Naive B cell (primary cell): ENCODE measurements at regions not wholly inside any gene's neighbourhood (a gene's known extent, or its start where the extent isn't known, plus 50 kb on each side); places are given as distances from the start of the nearest gene placed in this dataset.

Experiments
- ATAC-seq, 2 donors: fragments of 150-1000 bp; cut with Tn5 transposase; 2 replicates each; pipeline ENCODE4 v1.10.0; 2021; ENCODE audit warnings: low read depth in 2 of 2, mild to moderate bottlenecking in 2 of 2, moderate library complexity in 2 of 2
- DNase-seq: peaks from one replicate; pipeline ENCODE4 v3.0.0; 2022
- H3K27ac Mint-ChIP-seq, 6 donors: one replicate each; pipeline ENCODE4 v1.8.0; 2020 to 2022; ENCODE audit warnings: mild to moderate bottlenecking in 6 of 6, mixed read lengths in 6 of 6, moderate library complexity in 5 of 6, inconsistent platforms in 2 of 6
- H3K27me3 Mint-ChIP-seq, 3 donors: one replicate each; pipeline ENCODE4 v1.8.0; 2021 to 2022; ENCODE audit warnings: mixed read lengths in 3 of 3, mild to moderate bottlenecking in 1 of 3
- H3K36me3 Mint-ChIP-seq, 2 donors: one replicate each; pipeline ENCODE4 v1.8.0; 2020 to 2022; ENCODE audit warnings: mixed read lengths in 2 of 2, inconsistent platforms in 1 of 2, mild to moderate bottlenecking in 1 of 2
- H3K4me1 Mint-ChIP-seq, 3 donors: one replicate each; pipeline ENCODE4 v1.8.0; 2020 to 2022; ENCODE audit warnings: mixed read lengths in 3 of 3, inconsistent platforms in 1 of 3, mild to moderate bottlenecking in 1 of 3, moderate library complexity in 1 of 3
- H3K4me3 Mint-ChIP-seq, 8 donors: one replicate each; pipeline ENCODE4 v1.8.0; 2020 to 2022; ENCODE audit warnings: mild to moderate bottlenecking in 8 of 8, mixed read lengths in 8 of 8, moderate library complexity in 8 of 8, inconsistent platforms in 2 of 8
- H3K9me3 Mint-ChIP-seq, 7 donors: one replicate each; pipeline ENCODE4 v1.8.0; 2020 to 2022; ENCODE audit warnings: mixed read lengths in 7 of 7, mild to moderate bottlenecking in 5 of 7, inconsistent platforms in 2 of 7, moderate library complexity in 1 of 7

DNA sequence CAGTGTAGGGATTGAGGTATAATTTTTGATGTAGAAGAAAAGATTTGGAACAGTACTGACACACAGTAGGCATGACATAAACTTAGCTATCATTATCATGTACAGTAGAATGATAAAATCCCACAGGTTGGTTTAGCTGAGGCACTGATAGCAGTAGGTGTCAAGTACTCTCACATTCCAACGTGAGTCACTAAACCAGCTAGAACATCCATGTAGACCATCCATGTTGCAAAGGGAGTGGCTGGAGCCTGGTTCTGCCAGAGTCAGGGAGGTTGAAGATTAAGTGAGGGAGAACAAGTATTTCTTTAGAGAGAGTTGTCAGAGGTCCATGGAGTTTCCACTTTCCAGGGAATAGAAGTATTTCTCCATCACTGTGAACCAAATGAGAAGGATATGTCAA is 157.2 kb upstream of the TMEM108 start:
- Mint-ChIP-seq H3K4me3 (no peak overlapping the region), H3K27ac (no peak overlapping the region), H3K9me3 (peaks cover 0 to 7% (median 0%) of the 10 kb centered on the region in 7 donors), H3K4me1 (peaks cover 0 to 7% (median 5%) of the 10 kb centered on the region in 3 donors), H3K27me3 (peaks cover 6 to 12% (median 12%) of the 10 kb centered on the region in 3 donors), H3K36me3 (no peaks in the 10 kb centered on the region)
- ATAC-seq, result no peak
- no peak for DNase-seq

DNA sequence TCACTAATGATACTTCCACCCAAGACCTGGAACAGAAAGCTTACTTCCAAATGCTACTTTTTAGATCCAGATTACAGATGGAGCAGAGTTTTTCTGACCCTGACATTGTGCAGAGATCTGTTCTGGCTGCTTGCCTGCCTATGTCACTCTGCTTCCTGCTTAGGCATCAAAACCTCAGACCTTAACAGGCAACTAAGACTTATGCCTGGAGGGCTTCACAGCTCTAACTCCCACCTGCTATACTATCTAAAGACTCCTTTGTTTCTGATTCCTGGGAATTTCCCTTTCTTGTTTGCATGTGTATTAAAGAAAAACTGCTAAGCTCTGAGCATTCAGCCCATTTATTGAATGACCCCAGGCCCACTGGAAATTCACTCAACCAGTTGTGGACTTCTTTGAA is 157.4 kb upstream of the NPHP3 start:
- Mint-ChIP-seq H3K9me3 (peaks cover 0 to 7% (median 0%) of the 10 kb centered on the region in 7 donors), H3K27ac (no peak overlapping the region), H3K4me3 (no peak overlapping the region), H3K36me3 (no peaks in the 10 kb centered on the region), H3K27me3 (peaks cover 6 to 12% (median 12%) of the 10 kb centered on the region in 3 donors), H3K4me1 (peaks cover 0 to 7% (median 5%) of the 10 kb centered on the region in 3 donors)
- DNase-seq, result no peak
- no peak for ATAC-seq

DNA sequence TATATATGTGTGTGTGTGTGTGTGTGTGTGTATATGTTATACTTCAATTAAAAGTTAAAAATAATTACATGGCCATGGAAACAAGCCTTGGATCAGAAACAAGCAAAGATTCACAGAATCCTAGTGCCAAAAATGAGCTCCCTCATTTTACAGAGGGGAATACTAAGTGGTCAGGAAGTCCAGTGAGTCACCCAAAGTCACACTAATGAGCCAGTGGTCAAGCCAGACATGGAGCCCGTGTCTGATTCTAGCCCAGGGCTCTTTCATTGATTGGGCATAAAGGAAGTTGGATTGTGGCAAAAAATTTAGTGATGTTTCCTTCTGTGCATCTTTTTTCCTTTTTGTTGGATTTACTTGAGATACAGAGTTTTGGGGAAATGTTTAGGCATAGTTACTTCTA is 152.5 kb upstream of the NPHP3 start:
- Mint-ChIP-seq H3K4me3 (no peak overlapping the region), H3K27ac (no peak overlapping the region)
- no peak for DNase-seq

DNA sequence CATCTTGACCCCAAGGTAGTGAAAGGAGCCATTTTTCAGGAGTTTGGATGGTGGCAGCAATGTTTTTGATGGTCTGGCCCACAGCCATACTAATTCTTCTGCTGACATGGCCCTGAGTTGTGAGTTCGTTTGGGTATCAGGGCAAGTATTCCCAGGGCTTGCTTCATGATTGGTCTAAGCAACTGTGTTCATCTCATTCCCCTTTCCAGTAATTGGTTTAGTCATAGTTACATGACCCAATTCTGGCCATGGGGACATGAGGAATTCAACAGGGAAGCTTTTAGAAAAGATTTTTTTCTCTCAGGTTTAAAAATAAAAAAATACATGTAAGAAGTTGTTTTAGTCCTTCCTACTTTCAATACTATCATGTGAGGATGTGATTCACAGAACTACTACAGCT is 150.5 kb upstream of the NPHP3 start:
- Mint-ChIP-seq H3K9me3 (no peaks in the 10 kb centered on the region), H3K4me3 (no peak overlapping the region), H3K36me3 (no peaks in the 10 kb centered on the region), H3K27ac (no peak overlapping the region), H3K27me3 (peaks cover 0 to 15% (median 4%) of the 10 kb centered on the region in 3 donors), H3K4me1 (no peaks in the 10 kb centered on the region)
- no peak for ATAC-seq
- DNase-seq, result no peak

More for the DNA sequence above, 152.5 kb upstream of the NPHP3 start:
- no peak for ATAC-seq
- peaks cover 0 to 2% (median 0%) of the 10 kb centered on the region in 7 donors for H3K9me3 Mint-ChIP-seq
- H3K36me3 Mint-ChIP-seq, result no peaks in the 10 kb centered on the region
- peaks cover 0 to 13% (median 4%) of the 10 kb centered on the region in 3 donors for H3K27me3 Mint-ChIP-seq
- no peaks in the 10 kb centered on the region for H3K4me1 Mint-ChIP-seq

DNA sequence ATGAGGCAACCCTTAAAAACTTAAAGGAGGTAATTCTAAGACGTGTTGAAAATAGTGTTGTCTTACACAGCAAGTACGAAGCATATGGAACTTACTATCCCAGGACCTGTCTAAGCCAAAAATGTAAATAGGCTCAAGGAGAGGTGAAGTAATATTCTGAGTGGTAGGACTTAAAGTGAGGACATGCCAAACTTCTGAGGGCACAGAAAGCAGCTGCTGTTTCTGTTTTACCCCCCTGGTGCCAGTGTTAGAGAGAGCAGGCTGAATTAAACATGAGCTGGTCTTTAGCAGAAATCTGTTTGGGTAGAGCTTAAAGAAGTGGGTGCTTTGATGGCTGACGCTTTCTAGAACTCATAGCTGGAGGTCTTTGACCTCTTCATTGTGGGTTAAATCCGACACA is 149.7 kb upstream of the NPHP3 start:
- Mint-ChIP-seq H3K4me3 (no peak overlapping the region), H3K4me1 (no peaks in the 10 kb centered on the region), H3K27ac (no peak overlapping the region), H3K36me3 (no peaks in the 10 kb centered on the region), H3K9me3 (no peaks in the 10 kb centered on the region), H3K27me3 (peaks cover 0 to 15% (median 4%) of the 10 kb centered on the region in 3 donors)
- ATAC-seq, result no peak
- no peak for DNase-seq

DNA sequence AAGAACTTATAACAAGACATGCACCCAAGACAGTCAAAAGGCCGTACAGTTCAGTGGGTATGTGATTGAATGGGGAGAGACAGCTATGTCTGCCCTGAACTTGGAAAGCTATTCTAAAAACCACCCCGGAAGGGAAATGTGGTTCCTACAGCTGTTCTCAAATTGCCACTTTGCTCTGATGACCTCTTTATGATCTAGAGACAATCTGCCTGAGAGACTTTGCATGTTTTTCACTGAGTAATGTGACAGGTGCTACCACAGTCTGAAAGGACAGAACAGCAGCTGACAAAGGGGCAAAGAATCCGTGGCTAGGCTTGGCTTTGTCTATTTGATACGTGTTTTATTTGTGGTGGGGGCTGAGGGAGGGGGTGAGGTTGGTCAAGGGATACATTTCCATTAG is 148.3 kb upstream of the NPHP3 start:
- DNase-seq (no peak), ATAC-seq (no peak)
- Mint-ChIP-seq H3K27ac (no peak overlapping the region), H3K27me3 (peaks cover under 1 to 15% (median 4%) of the 10 kb centered on the region in 3 donors), H3K4me1 (no peaks in the 10 kb centered on the region), H3K36me3 (no peaks in the 10 kb centered on the region), H3K4me3 (no peak overlapping the region), H3K9me3 (no peaks in the 10 kb centered on the region)

DNA sequence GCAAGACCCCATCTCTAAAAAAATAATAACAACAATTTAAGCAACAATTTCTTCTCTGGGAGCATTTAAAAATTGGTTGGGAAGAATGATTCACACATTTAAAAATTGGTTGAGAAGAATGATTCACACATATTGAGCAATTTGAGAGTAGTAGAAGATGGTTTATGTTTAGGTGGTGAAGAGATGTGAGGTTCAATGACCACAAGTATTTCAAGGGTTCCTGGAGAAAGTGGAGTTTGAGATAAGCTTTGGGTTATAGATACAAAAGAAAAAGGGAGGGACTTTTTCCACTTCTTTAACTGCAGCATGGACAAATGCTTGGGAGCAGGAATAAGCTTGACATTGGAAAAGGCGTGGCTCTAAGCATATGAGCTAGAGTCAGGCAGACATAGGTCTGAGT is 145.7 kb upstream of the NPHP3 start:
- Mint-ChIP-seq H3K36me3 (no peaks in the 10 kb centered on the region), H3K27me3 (peaks cover 0 to 8% (median 3%) of the 10 kb centered on the region in 3 donors), H3K4me1 (no peaks in the 10 kb centered on the region), H3K27ac (no peak overlapping the region), H3K4me3 (no peak overlapping the region), H3K9me3 (peaks cover 0 to 7% (median 0%) of the 10 kb centered on the region in 7 donors)
- ATAC-seq (no peak), DNase-seq (no peak)

DNA sequence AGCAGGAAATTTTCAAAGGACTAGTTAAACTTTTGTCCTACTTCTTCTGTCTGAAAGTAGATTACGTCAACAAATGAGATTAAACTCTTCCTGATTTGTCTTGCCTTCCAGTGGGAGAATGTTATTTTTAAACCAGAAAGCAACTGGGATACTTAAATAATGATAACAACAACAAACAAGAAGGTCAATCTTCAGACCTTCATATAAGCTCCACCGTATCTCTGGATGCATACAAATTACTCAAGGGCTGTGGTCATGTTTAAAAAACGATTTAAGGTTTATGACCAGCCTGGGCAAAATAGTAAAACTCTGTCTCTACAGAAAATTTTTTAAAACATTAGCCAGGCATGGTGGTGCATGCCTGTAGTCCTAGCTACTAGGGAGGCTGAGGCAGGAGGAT is 145.3 kb upstream of the NPHP3 start:
- no peaks in the 10 kb centered on the region for H3K4me1 Mint-ChIP-seq
- DNase-seq (no peak), ATAC-seq (no peak)
- peaks cover 0 to 8% (median 3%) of the 10 kb centered on the region in 3 donors for H3K27me3 Mint-ChIP-seq
- H3K9me3 Mint-ChIP-seq, result peaks cover 0 to 7% (median 0%) of the 10 kb centered on the region in 7 donors
- no peaks in the 10 kb centered on the region for H3K36me3 Mint-ChIP-seq
- no peak overlapping the region for H3K27ac Mint-ChIP-seq
- H3K4me3 Mint-ChIP-seq, result no peak overlapping the region

DNA sequence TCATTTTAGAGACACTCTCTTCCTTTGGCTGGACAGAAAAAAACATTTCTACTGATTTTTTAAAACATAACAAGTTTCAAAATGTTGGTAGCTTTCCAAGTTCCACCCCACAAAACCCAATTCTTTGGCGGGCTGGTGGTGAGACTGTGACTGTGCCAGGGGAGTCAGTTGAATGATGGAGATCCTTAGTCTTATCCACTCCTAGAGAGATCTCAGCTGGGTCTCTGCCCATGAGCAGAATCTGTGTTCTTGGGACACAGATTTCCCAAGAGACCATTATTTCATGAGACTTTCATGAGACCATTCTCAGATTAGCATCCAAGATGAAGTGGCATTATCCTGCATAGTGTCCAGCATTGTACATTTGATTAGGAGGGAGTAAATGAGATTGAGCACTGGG is 135.1 kb upstream of the NPHP3 start:
- Mint-ChIP-seq H3K36me3 (no peaks in the 10 kb centered on the region), H3K27ac (no peak overlapping the region), H3K4me3 (no peak overlapping the region), H3K27me3 (no peaks in the 10 kb centered on the region), H3K9me3 (peaks cover 0 to 4% (median 0%) of the 10 kb centered on the region in 7 donors), H3K4me1 (no peaks in the 10 kb centered on the region)
- DNase-seq, result no peak
- ATAC-seq, result no peak

DNA sequence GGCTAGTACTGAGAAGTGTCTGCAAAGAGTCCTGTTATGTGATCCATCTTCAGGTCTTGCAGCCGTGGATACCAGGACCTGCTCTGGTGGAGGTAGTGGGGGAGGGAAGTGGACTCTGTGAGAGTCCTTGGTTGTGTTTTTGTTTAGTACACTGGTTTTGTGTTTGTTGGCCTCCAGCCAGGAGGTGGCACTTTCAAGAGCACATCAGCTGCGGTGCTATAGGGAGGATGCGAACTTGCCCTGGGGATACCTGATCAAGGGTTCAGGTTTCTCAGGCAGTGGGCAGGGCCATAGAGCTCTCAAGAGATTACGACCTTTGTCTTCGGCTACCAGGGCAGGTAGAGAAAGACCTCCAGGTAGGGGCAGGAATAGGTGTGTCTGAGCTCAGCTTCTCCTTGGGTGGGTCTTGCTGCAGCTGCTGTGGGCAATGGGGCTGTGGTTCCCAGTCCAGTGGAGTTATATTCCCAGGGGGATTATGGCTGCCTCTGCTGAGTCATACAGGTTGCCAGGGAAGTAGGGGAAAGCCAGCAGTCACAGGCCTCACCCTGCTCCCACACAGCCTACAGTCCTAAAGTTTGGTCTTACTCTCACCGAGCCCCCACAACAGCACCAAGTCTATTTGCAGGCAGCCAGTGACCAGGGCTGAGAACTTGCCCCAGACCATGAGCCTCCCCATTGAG is 132.8 kb upstream of the NPHP3 start:
- no peaks in the 10 kb centered on the region for H3K36me3 Mint-ChIP-seq
- DNase-seq, result no peak
- no peak overlapping the region for H3K4me3 Mint-ChIP-seq
- ATAC-seq, result no peak
- H3K4me1 Mint-ChIP-seq, result no peaks in the 10 kb centered on the region
- peaks cover 0 to 24% (median 6%) of the 10 kb centered on the region in 7 donors for H3K9me3 Mint-ChIP-seq
- H3K27me3 Mint-ChIP-seq, result no peaks in the 10 kb centered on the region
- no peak overlapping the region for H3K27ac Mint-ChIP-seq

DNA sequence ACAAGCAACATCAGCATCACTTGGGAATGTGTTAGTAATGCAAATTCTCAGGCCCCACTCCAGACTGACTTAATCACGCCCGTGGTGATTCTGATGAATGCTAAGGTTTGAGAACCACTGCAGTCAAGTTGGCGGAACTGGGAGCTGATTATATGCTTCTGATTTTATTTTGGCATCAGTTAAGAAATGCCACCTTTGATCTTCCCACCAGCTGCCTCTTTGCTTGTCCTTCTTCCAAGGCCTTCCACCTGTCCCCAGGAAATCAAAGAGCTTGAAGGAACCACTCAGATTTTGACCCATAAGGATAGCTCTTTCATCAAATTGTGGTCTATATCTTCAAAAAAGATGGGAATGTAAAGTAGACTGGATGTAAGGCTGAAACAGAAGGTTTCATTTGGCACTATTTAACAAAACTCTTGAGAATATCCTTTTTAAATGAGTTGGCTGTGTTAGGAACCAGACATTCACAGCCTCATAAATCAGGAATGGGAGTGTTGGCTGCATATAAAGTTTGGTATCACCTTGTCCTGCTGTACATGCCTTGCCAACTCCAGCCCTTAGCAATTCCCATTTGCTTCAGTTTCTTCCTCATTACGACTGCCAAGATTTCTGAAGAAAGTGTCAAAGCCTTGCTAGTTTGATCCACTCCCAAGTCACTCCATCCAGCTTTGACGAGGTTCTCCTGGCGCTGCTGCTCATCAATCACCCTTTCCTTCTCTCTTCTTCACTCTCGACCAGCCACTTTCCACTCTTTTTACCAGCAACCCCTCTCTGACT is 125.8 kb upstream of the NPHP3 start:
- no peak overlapping the region for H3K4me3 Mint-ChIP-seq
- H3K27ac Mint-ChIP-seq, result no peak overlapping the region
- DNase-seq, result no peak
- H3K36me3 Mint-ChIP-seq, result no peaks in the 10 kb centered on the region
- peaks cover 0 to 24% (median 7%) of the 10 kb centered on the region in 7 donors for H3K9me3 Mint-ChIP-seq
- H3K27me3 Mint-ChIP-seq, result peaks cover 0 to 4% (median 2%) of the 10 kb centered on the region in 3 donors
- no peaks in the 10 kb centered on the region for H3K4me1 Mint-ChIP-seq
- no peak for ATAC-seq

DNA sequence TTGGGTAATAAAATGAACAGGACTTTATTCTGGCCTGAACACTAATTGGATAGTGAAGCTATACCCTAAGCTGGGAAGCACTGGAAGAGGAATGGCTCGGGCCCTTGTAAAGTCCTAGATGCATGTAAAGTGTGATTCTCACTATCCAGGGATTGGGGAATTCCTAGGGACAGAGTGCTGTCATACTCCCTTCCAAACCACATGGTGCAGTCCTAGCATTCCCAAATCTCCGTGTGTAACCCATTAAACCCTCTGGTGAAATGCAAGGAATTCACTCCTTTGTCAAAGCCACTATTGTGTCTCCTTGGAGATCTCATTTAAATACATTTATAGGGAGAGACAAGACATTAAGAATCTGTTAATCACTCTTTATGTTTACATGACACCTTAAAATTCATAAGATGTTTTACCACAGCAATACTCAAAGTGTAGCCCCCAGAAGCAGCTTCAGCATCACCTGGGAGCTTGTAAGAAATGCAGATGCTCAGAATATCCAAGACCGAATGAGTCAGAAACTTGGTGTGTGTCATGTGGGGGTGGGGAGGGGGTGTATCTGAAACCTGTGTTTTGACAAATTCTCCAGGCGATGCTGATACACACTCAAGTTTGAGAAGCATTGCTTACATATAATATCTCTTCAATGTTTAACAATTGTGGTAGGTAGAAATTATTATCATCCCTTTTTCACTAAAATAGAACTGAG is 121.8 kb upstream of the NPHP3 start:
- Mint-ChIP-seq H3K4me1 (no peaks in the 10 kb centered on the region), H3K27ac (no peak overlapping the region), H3K4me3 (no peak overlapping the region), H3K36me3 (no peaks in the 10 kb centered on the region), H3K27me3 (peaks cover 7 to 9% (median 9%) of the 10 kb centered on the region in 3 donors), H3K9me3 (peaks cover 0 to 2% (median 0%) of the 10 kb centered on the region in 7 donors)
- ATAC-seq (no peak), DNase-seq (no peak)

DNA sequence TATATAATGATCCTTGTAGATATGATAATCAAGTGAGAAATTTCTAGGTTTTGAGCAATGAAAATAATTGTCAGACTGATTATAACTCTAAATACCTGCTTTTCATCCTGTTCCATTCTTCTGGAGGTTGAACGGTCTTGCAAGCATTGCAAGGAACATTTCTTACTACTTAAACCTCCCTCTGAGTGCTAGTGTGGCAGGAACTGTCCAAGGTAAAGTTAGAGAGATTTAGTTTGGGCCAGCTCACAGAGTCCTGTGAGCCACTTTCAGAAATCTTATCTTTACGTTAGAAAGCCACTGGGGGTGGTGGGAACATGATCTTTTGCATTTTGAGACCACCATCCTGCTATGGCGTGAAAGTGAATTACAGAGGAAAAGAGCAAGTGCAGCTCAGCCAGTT is 121.1 kb upstream of the NPHP3 start:
- H3K36me3 Mint-ChIP-seq, result no peaks in the 10 kb centered on the region
- peaks cover 7 to 9% (median 9%) of the 10 kb centered on the region in 3 donors for H3K27me3 Mint-ChIP-seq
- H3K9me3 Mint-ChIP-seq, result peaks cover 0 to 1% (median 0%) of the 10 kb centered on the region in 7 donors
- ATAC-seq (no peak), DNase-seq (no peak)
- no peak overlapping the region for H3K27ac Mint-ChIP-seq
- H3K4me3 Mint-ChIP-seq, result no peak overlapping the region
- no peaks in the 10 kb centered on the region for H3K4me1 Mint-ChIP-seq
